Activated effector memory CD4-positive, alpha-beta T cell treated with anti-CD3 and anti-CD28 coated beads, Interleukin-2, amount 50 U/mL, for 16 hours (primary cell): ENCODE measurements at regions not wholly inside any gene's neighbourhood (a gene's known extent, or its start where the extent isn't known, plus 50 kb on each side); places are given as distances from the start of the nearest gene placed in this dataset.
"Not testable (repeated sequence)": the region's sequence is repeated elsewhere in the genome, so short reads cannot be mapped to it uniquely, and the experiment has no call there.

Experiments used
- DNase-seq: peaks from one replicate; pipeline ENCODE4 v3.0.0-alpha.2; 2020

GRCh38 chr2:185393091-185393490 lies 345.5 kb upstream of the FSIP2 start:
- DNase-seq: no peak

- DNase-seq: no peak
These were observed 336.1 kb upstream of the FSIP2 start for GRCh38 chr2:185402474-185402873.

- DNase-seq: no peak
These were observed 334.0 kb upstream of the FSIP2 start for GRCh38 chr2:185404578-185404977.

GRCh38 chr2:185417111-185417510 lies 321.5 kb upstream of the FSIP2 start:
- DNase-seq: no peak

GRCh38 chr2:185417688-185418087 lies 320.9 kb upstream of the FSIP2 start:
- DNase-seq: no peak

GRCh38 chr2:185424958-185425629 lies 313.5 kb upstream of the FSIP2 start:
- DNase-seq: peak; percentile 66

- no peak for DNase-seq
These were observed 310.6 kb upstream of the FSIP2 start for GRCh38 chr2:185428000-185428399.

GRCh38 chr2:185433824-185434223 lies 304.8 kb upstream of the FSIP2 start:
- no peak for DNase-seq

- DNase-seq: no peak
These were observed 301.7 kb upstream of the FSIP2 start for GRCh38 chr2:185436787-185437372.

- DNase-seq: no peak
These were observed 297.1 kb upstream of the FSIP2 start for GRCh38 chr2:185441486-185442005.

- DNase-seq: no peak
These were observed 282.1 kb upstream of the FSIP2 start for GRCh38 chr2:185456517-185456916.

GRCh38 chr2:185463481-185463880 lies 275.1 kb upstream of the FSIP2 start:
- DNase-seq: no peak

- no peak for DNase-seq
These were observed 271.7 kb upstream of the FSIP2 start for GRCh38 chr2:185466915-185467314.

- DNase-seq: no peak
These were observed 267.2 kb upstream of the FSIP2 start for GRCh38 chr2:185471441-185471840.

- no peak for DNase-seq
These were observed 266.0 kb upstream of the FSIP2 start for GRCh38 chr2:185472574-185472973.

GRCh38 chr2:185473838-185474237 lies 264.8 kb upstream of the FSIP2 start:
- DNase-seq: no peak

GRCh38 chr2:185475914-185476313 lies 262.7 kb upstream of the FSIP2 start:
- no peak for DNase-seq

GRCh38 chr2:185477452-185477851 lies 261.2 kb upstream of the FSIP2 start:
- no peak for DNase-seq

GRCh38 chr2:185484602-185485001 lies 254.0 kb upstream of the FSIP2 start:
- no peak for DNase-seq

- no peak for DNase-seq
These were observed 236.3 kb upstream of the FSIP2 start for GRCh38 chr2:185502351-185502750.

GRCh38 chr2:185507719-185508118 lies 230.9 kb upstream of the FSIP2 start:
- DNase-seq: no peak

GRCh38 chr2:185510060-185510459 lies 228.5 kb upstream of the FSIP2 start:
- DNase-seq: no peak

GRCh38 chr2:185511925-185512324 lies 226.7 kb upstream of the FSIP2 start:
- DNase-seq: no peak

- DNase-seq: no peak
These were observed 216.1 kb upstream of the FSIP2 start for GRCh38 chr2:185522472-185522871.

- DNase-seq: not testable (repeated sequence)
These were observed 214.4 kb upstream of the FSIP2 start for GRCh38 chr2:185524242-185524641.
